Activated gamma-delta T cell (primary cell): ENCODE measurements at regions not wholly inside any gene's neighbourhood (a gene's known extent, or its start where the extent isn't known, plus 50 kb on each side); places are given as distances from the start of the nearest gene placed in this dataset.

Experiments
- DNase-seq: peaks from one replicate; lab custom pipeline; 2025; lab: John Stamatoyannopoulos, UW

GRCh38 chr10:109200646-109201045, 722.7 kb downstream of the XPNPEP1 start:
- no peak for DNase-seq

GRCh38 chr10:109191823-109192222, 731.5 kb downstream of the XPNPEP1 start:
- no peak for DNase-seq

- no peak for DNase-seq
These were observed 732.0 kb downstream of the XPNPEP1 start for GRCh38 chr10:109191341-109191740.

- no peak for DNase-seq
These were observed 735.6 kb downstream of the XPNPEP1 start for GRCh38 chr10:109187677-109188076.

- DNase-seq, result no peak
These were observed 739.9 kb downstream of the XPNPEP1 start for GRCh38 chr10:109183366-109183765.

- DNase-seq, result no peak
These were observed 744.7 kb downstream of the XPNPEP1 start for GRCh38 chr10:109178591-109178990.

GRCh38 chr10:109174526-109174925, 748.8 kb downstream of the XPNPEP1 start:
- DNase-seq, result no peak

GRCh38 chr10:109173937-109174336, 749.4 kb downstream of the XPNPEP1 start:
- no peak for DNase-seq

- DNase-seq, result no peak
These were observed 750.2 kb downstream of the XPNPEP1 start for GRCh38 chr10:109173121-109173520.

GRCh38 chr10:109166935-109167334, 756.4 kb downstream of the XPNPEP1 start:
- DNase-seq, result no peak

- no peak for DNase-seq
These were observed 764.0 kb downstream of the XPNPEP1 start for GRCh38 chr10:109159351-109159750.

- DNase-seq, result no peak
These were observed 766.9 kb downstream of the XPNPEP1 start for GRCh38 chr10:109156396-109156795.

GRCh38 chr10:109149666-109150350, 773.5 kb downstream of the XPNPEP1 start:
- no peak for DNase-seq

- DNase-seq, result no peak
These were observed 795.9 kb downstream of the XPNPEP1 start for GRCh38 chr10:109127363-109127762.

GRCh38 chr10:109126541-109126940, 796.8 kb downstream of the XPNPEP1 start:
- no peak for DNase-seq

- DNase-seq, result no peak
These were observed 797.3 kb downstream of the XPNPEP1 start for GRCh38 chr10:109126016-109126415.

GRCh38 chr10:109115179-109115578, 808.1 kb downstream of the XPNPEP1 start:
- no peak for DNase-seq

GRCh38 chr10:109114579-109114978, 808.7 kb downstream of the XPNPEP1 start:
- no peak for DNase-seq

GRCh38 chr10:109106604-109107003, 816.7 kb downstream of the XPNPEP1 start:
- no peak for DNase-seq

GRCh38 chr10:109105725-109106124, 817.6 kb downstream of the XPNPEP1 start:
- DNase-seq, result no peak

- DNase-seq, result no peak
These were observed 818.5 kb downstream of the XPNPEP1 start for GRCh38 chr10:109104806-109105205.

GRCh38 chr10:109103278-109103677, 820.0 kb downstream of the XPNPEP1 start:
- DNase-seq, result no peak

GRCh38 chr10:109089779-109090178, 833.5 kb downstream of the XPNPEP1 start:
- no peak for DNase-seq

- no peak for DNase-seq
These were observed 851.8 kb downstream of the XPNPEP1 start for GRCh38 chr10:109071539-109071938.
